HG03439 (cell line): ENCODE measurements at regions not wholly inside any gene's neighbourhood (a gene's known extent, or its start where the extent isn't known, plus 50 kb on each side); places are given as distances from the start of the nearest gene placed in this dataset.
"Not testable (repeated sequence)": the region's sequence is repeated elsewhere in the genome, so short reads cannot be mapped to it uniquely, and the experiment has no call there.

Experiments
- ATAC-seq: cut with Tn5 transposase; IDR thresholded peaks from one replicate; pipeline ENCODE4 v1.9.1; 2021; ENCODE audit warnings: mild to moderate bottlenecking, moderate library complexity; ENCODE audit not compliant: unreplicated experiment

GRCh38 chr2:194095359-194095758, 1561.7 kb upstream of the SLC39A10 start:
- no peak for ATAC-seq

GRCh38 chr2:194090251-194090905, 1566.6 kb upstream of the SLC39A10 start:
- no peak for ATAC-seq

- ATAC-seq: no peak
Measured at GRCh38 chr2:194087089-194087958, 1569.7 kb upstream of the SLC39A10 start.

GRCh38 chr2:194086129-194086528, 1570.9 kb upstream of the SLC39A10 start:
- ATAC-seq: no peak

GRCh38 chr2:194079989-194080388, 1577.0 kb upstream of the SLC39A10 start:
- ATAC-seq: no peak

- no peak for ATAC-seq
Measured at GRCh38 chr2:194077366-194077765, 1579.7 kb upstream of the SLC39A10 start.

GRCh38 chr2:194062401-194062800, 1594.6 kb upstream of the SLC39A10 start:
- no peak for ATAC-seq

GRCh38 chr2:194060269-194060668, 1596.8 kb upstream of the SLC39A10 start:
- ATAC-seq: no peak

GRCh38 chr2:194054313-194054712, 1602.7 kb upstream of the SLC39A10 start:
- ATAC-seq: no peak

GRCh38 chr2:194044321-194044720, 1612.7 kb upstream of the SLC39A10 start:
- no peak for ATAC-seq

- ATAC-seq: not testable (repeated sequence)
Measured at GRCh38 chr2:194021130-194021529, 1635.9 kb upstream of the SLC39A10 start.

GRCh38 chr2:194020155-194020554, 1636.9 kb upstream of the SLC39A10 start:
- no peak for ATAC-seq

GRCh38 chr2:194015751-194016150, 1641.3 kb upstream of the SLC39A10 start:
- no peak for ATAC-seq

GRCh38 chr2:194014639-194015038, 1642.4 kb upstream of the SLC39A10 start:
- no peak for ATAC-seq

GRCh38 chr2:194004590-194005206, 1652.3 kb upstream of the SLC39A10 start:
- ATAC-seq: no peak

GRCh38 chr2:194003911-194004310, 1653.1 kb upstream of the SLC39A10 start:
- no peak for ATAC-seq

- ATAC-seq: no peak
Measured at GRCh38 chr2:194002699-194003368, 1654.2 kb upstream of the SLC39A10 start.

GRCh38 chr2:193990868-193991267, 1666.2 kb upstream of the SLC39A10 start:
- ATAC-seq: no peak

- no peak for ATAC-seq
Measured at GRCh38 chr2:193989645-193990044, 1667.4 kb upstream of the SLC39A10 start.

GRCh38 chr2:193988784-193989183, 1668.2 kb upstream of the SLC39A10 start:
- ATAC-seq: no peak

- ATAC-seq: no peak
Measured at GRCh38 chr2:193985272-193985671, 1671.8 kb upstream of the SLC39A10 start.
